ENCODE measurements at regions not wholly inside any gene's neighbourhood (a gene's known extent, or its start where the extent isn't known, plus 50 kb on each side); places are given as distances from the start of the nearest gene placed in this dataset.

- intact Hi-C loops (cut with micrococcal nuclease), result no loop called here
- Histone ChIP-seq H3K27me3 (ENCODE audit: low read depth) (no peaks in the 10 kb centered on the region), H3K4me3 (no peak overlapping the region), H3K36me3 (no peaks in the 10 kb centered on the region), H3K27ac (replicated peaks) (no peak overlapping the region), H3K9me3 (replicated peaks) (peaks cover 26% of the 10 kb centered on the region), H3K4me1 (no peaks in the 10 kb centered on the region)
- no peak for DNase-seq
- no peak for TF ChIP-seq CTCF (IDR thresholded peaks at IDR 0.05; ENCODE audit: borderline replicate concordance)
Measured at GRCh38 chr7:119415682-119416081, 857.3 kb upstream of the KCND2 start.

- no peak for DNase-seq
- Histone ChIP-seq H3K4me3 (no peak overlapping the region), H3K36me3 (no peaks in the 10 kb centered on the region), H3K4me1 (no peaks in the 10 kb centered on the region), H3K27ac (replicated peaks) (no peak overlapping the region), H3K9me3 (replicated peaks) (peaks cover 18% of the 10 kb centered on the region), H3K27me3 (ENCODE audit: low read depth) (no peaks in the 10 kb centered on the region)
- TF ChIP-seq CTCF (IDR thresholded peaks at IDR 0.05; ENCODE audit: borderline replicate concordance), result no peak
- intact Hi-C loops (cut with micrococcal nuclease), result no loop called here
Measured at GRCh38 chr7:119421657-119422056, 851.3 kb upstream of the KCND2 start.

GRCh38 chr7:119436882-119437281 is 836.1 kb upstream of the KCND2 start:
- no peak for TF ChIP-seq CTCF (IDR thresholded peaks at IDR 0.05; ENCODE audit: borderline replicate concordance)

GRCh38 chr7:119438315-119438714 is 834.7 kb upstream of the KCND2 start:
- TF ChIP-seq CTCF (IDR thresholded peaks at IDR 0.05; ENCODE audit: borderline replicate concordance), result no peak
- Histone ChIP-seq H3K27ac (replicated peaks) (no peak overlapping the region), H3K4me3 (no peak overlapping the region)

More at GRCh38 chr7:119436882-119437281, 836.1 kb upstream of the KCND2 start:
- Histone ChIP-seq H3K36me3 (no peaks in the 10 kb centered on the region), H3K9me3 (replicated peaks) (peaks cover 9% of the 10 kb centered on the region), H3K4me1 (no peaks in the 10 kb centered on the region), H3K27ac (replicated peaks) (no peak overlapping the region), H3K4me3 (no peak overlapping the region), H3K27me3 (ENCODE audit: low read depth) (no peaks in the 10 kb centered on the region)
- DNase-seq, result no peak
- intact Hi-C loops (cut with micrococcal nuclease), result no loop called here

GRCh38 chr7:119439192-119439591 is 833.8 kb upstream of the KCND2 start:
- H3K36me3 ChIP-seq, result no peaks in the 10 kb centered on the region
- peaks cover 9% of the 10 kb centered on the region for H3K9me3 ChIP-seq (replicated peaks)
- intact Hi-C loops (cut with micrococcal nuclease), result no loop called here
- no peaks in the 10 kb centered on the region for H3K27me3 ChIP-seq (ENCODE audit: low read depth)
- H3K27ac ChIP-seq (replicated peaks), result no peak overlapping the region
- no peak for TF ChIP-seq CTCF (IDR thresholded peaks at IDR 0.05; ENCODE audit: borderline replicate concordance)
- no peak overlapping the region for H3K4me3 ChIP-seq
- no peak for DNase-seq
- H3K4me1 ChIP-seq, result no peaks in the 10 kb centered on the region

More at GRCh38 chr7:119438315-119438714, 834.7 kb upstream of the KCND2 start:
- Histone ChIP-seq H3K36me3 (no peaks in the 10 kb centered on the region), H3K27me3 (ENCODE audit: low read depth) (no peaks in the 10 kb centered on the region), H3K9me3 (replicated peaks) (peaks cover 9% of the 10 kb centered on the region), H3K4me1 (no peaks in the 10 kb centered on the region)
- intact Hi-C loops (cut with micrococcal nuclease), result no loop called here
- no peak for DNase-seq

- H3K9me3 ChIP-seq (replicated peaks), result peaks cover 2% of the 10 kb centered on the region
- DNase-seq, result no peak
- no peak overlapping the region for H3K4me3 ChIP-seq
- no peak overlapping the region for H3K27ac ChIP-seq (replicated peaks)
- intact Hi-C loops (cut with micrococcal nuclease), result no loop called here
- no peaks in the 10 kb centered on the region for H3K4me1 ChIP-seq
- no peaks in the 10 kb centered on the region for H3K36me3 ChIP-seq
- TF ChIP-seq CTCF (IDR thresholded peaks at IDR 0.05; ENCODE audit: borderline replicate concordance), result no peak
- H3K27me3 ChIP-seq (ENCODE audit: low read depth), result no peaks in the 10 kb centered on the region
Measured at GRCh38 chr7:119452401-119452800, 820.6 kb upstream of the KCND2 start.
